Middle frontal gyrus (tissue), 1 donor: ENCODE measurements at regions not wholly inside any gene's neighbourhood (a gene's known extent, or its start where the extent isn't known, plus 50 kb on each side); places are given as distances from the start of the nearest gene placed in this dataset.
"Not testable (repeated sequence)": the region's sequence is repeated elsewhere in the genome, so short reads cannot be mapped to it uniquely, and the experiment has no call there.

ENCODE experiments used
- DNase-seq: peaks from one replicate; pipeline ENCODE4 v3.0.0-alpha.2; 2015; ENCODE audit warnings: low spot score; ENCODE audit errors: extremely low spot score

DNA sequence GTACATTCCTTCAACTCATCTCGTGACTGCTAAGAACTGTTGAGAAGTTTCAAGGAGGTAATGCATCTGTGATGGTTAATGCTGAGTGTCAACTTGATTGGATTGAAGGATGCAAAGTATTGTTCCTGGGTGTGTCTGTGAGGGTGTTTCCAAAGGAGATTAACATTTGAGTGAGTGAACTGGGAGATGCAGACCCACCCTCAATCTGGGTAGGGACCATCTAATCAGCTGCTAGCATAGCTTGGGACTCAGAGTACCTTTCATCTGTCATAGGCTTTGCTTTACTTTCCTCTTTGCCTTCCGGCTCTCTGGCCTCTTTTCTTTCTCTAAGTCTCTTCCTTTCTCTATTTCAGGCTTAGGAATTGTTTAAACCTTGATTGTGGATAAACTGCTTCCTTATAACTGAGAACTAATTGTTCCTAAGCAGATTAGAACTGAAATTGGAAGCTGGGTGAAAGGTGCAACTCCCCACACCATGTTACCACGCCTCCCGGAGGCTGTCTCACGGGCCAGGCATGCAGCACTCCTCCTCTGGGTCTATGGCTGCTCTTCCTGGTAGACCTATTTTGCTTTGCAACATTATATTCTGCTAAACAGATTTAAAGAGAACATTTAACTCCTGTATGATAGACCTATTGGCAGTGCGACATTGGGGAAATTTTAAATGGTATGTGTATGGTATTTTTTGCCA lies 298.2 kb downstream of the CCSER2 start:
- DNase-seq, result no peak

- no peak for DNase-seq
These were observed 304.5 kb downstream of the CCSER2 start for GRCh38 chr10:84632866-84633265.

DNA sequence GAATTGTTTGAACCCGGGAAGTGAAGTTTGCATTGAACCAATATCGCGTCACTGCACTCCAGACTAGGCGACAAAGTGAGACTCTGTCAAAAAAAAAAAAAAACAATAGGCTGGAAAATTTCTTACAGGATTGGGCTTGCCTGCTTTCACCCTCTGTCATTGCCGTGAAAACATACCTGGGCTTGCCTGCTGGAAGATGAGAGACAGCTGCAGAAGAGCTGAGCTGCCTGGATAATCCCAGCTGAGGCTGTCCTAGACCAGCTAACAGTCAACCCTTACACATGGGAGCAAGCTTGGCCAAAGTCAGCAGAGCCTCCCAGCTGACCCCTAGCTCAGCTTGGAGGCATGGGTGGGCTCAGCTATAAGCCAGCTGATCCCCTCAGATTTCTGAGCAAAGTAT lies 306.2 kb downstream of the CCSER2 start:
- no peak for DNase-seq

GRCh38 chr10:84650628-84651027 lies 322.2 kb downstream of the CCSER2 start:
- not testable (repeated sequence) for DNase-seq

GRCh38 chr10:84654671-84655070 lies 326.3 kb downstream of the CCSER2 start:
- DNase-seq, result no peak

DNA sequence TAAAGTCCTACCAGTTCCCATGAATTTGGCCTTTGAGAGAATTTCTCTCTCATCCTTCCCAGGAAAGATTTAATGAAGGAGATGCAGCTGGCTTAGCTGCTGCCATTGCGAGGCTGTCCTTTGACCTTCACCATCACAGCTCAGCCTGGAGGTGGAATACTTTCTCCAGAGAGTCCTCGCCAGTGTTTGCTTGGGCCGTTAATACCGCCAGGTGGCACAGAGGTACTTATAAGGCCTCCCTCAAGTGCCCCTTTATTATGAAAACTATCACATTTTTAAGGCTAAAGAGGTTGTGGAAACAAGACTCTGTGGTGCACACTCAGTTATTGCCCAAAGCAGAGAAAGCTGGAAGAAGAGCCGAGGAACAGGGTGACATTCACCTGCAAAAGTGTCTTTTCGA lies 330.6 kb downstream of the CCSER2 start:
- no peak for DNase-seq

DNA sequence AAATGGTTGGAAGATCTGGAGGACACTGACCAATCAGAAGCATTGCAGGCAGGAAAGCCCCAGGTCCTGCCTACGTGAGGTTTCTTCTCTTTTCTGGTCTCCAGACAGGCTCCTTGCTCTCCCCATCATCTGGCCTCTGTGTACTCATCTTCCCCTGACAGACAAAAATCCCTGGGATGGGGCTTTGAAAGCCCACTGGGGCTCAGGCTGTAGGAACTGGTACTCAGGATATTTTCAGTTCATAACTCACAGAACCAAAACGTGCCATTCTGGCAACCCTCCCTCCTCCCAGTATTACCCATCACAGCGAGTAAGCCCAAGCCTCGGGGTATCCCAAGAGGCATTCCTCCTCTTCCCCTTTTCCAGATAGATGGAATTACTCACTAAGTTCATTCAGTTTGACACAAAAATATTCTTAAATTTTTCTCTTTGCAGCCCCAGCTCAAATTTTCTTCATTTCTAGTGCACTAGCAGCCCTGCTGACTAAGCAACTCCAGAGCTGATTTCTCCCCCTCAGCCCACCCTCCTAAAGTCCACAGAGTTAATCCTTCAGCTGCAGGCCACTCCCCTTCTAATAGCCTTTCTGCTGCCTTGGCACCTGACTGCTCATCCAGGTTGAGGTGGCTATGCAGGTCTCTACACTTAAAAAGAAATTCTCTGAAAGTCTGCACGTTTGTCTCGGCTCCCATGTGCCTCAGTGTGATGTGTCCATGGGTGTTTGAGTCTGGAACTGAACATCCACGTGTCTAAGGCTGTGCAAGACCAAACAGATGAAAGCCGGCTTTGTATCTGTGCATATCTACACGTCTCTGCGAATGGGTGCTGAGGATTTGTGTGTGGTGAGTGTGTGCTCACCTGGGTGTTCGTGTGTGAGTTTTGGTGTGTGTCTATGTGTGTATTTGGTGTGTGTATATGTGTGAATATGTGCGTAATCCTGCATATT lies 331.4 kb downstream of the CCSER2 start:
- DNase-seq, result no peak

- DNase-seq, result no peak
These were observed 332.2 kb downstream of the CCSER2 start for GRCh38 chr10:84660450-84661159.

DNA sequence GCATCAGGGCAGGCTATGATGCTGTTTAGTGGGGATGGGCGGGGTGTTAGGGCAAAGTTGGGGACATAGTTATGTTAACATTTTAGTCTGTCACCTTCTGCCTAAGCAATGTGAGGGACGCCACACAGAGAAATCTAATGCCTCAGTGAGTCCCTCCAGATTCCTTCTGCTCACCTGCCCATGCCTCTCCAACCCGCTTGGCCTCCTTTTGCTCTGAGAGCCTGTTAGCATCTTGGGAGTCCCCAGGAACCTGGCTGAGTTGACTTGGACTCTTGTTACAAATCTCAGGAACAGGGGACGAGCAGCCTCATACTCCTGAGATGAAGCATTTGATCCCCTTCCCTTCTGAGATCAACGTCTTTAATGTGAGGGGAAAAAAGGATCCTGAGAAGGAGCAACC lies 336.8 kb downstream of the CCSER2 start:
- no peak for DNase-seq

DNA sequence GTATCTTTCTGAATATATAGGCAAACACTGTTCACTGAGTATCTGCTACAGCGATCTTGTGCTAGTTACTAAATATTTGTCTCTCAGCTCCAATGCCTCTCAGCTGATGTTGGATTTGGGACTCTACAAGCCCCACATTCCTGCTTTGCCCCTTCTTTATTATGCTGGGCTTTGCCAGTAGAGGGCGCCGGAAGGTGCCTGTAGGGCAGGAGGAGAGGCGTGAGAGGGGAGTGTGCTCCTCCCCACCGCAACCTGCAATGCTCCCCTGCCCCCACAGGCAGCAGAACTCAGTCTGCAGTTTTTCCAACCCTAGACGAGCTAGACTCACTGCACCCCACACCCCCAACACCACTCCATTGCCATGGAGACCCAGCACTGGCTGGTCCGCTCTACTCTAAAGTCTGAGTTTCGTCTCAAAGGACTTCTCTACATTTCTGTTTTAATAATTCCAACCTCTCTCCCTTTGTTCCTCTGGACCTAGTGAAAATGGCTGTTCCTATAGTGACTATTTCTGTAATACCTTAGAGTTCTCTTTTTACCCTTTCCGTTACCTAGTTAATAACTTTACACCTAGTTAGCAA lies 337.6 kb downstream of the CCSER2 start:
- DNase-seq, result no peak

- no peak for DNase-seq
These were observed 339.9 kb downstream of the CCSER2 start for GRCh38 chr10:84668186-84668763.

DNA sequence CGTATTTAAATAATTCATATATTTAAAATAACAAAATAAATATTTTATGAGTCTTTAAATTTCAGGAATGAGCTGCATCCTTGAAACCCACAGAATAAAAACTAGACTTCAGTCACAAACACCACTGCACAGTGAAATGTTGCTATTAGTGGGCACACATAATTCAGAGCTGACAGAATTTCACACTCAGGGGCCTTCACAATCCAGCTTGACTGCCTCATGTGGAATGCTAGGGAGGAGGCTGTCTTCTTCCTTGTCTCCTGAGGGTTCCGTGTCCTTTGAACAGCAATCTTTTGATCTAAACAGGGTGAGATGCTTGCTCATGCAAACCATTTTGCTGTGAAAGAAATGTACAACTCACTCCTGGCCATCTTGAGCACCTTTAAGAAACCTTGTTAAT lies 346.7 kb downstream of the CCSER2 start:
- DNase-seq, result no peak

- DNase-seq, result no peak
These were observed 348.1 kb downstream of the CCSER2 start for GRCh38 chr10:84676536-84676935.

DNA sequence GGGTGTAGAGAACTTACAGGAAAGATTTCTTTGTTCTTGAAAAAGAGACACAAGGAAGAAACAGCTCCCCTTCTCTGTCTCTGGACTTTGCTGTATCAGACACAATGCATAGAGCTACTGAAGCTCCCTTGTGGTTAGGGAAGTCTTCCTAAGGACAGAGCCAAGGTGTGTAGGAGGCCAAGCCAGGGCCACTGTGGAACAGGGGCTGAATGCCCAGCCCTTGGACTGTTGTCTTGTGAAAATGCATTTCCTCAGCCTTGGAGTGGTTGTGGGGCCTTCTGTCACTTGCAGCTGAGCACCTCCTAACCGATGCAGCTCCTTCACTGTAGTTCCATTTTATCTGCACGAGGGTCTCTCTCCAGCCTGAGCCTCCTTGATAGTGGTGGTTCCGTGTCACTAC lies 353.4 kb downstream of the CCSER2 start:
- DNase-seq, result no peak

DNA sequence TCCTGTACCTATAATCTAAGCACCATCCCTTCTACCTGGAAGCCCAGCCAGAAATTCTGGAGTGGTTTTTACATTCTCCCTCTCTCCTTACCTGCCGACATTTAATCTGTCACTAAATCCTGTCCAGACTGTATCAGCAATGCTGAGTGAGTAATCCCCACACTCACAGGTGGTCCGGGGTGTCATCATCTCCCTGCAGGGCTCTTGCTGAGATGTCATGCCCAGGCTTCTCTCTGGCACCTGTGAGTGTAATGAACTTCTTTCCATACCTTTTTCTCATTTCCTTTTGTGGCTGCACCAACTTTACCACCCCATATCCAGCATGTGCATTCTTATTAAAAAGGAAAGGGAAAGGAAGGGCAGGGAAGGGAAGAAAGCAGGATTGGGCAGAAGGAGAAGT lies 355.2 kb downstream of the CCSER2 start:
- no peak for DNase-seq

GRCh38 chr10:84683980-84684740 lies 355.8 kb downstream of the CCSER2 start:
- DNase-seq, result no peak

- no peak for DNase-seq
These were observed 356.8 kb downstream of the CCSER2 start for GRCh38 chr10:84685047-84685660.

GRCh38 chr10:84693006-84693405 lies 364.6 kb downstream of the CCSER2 start:
- no peak for DNase-seq

DNA sequence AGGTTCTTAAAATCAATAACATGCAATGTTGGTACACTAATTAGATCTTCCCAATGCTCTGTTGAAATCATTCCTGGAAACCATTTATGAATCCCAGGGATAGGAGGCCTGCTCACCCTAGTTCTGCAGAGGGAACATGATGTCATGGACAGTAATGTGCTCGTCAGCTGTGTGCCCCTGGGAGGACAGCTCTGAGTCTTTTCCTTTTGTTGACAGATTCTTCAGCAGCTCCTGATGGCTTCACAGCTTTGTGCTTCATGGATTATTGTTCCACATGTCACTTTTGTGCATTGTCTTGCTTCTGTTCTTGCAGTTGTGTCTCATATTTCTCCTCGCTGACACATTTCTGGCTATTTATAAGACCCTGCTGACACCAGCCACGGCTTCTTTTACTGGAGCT lies 367.5 kb downstream of the CCSER2 start:
- DNase-seq, result no peak

DNA sequence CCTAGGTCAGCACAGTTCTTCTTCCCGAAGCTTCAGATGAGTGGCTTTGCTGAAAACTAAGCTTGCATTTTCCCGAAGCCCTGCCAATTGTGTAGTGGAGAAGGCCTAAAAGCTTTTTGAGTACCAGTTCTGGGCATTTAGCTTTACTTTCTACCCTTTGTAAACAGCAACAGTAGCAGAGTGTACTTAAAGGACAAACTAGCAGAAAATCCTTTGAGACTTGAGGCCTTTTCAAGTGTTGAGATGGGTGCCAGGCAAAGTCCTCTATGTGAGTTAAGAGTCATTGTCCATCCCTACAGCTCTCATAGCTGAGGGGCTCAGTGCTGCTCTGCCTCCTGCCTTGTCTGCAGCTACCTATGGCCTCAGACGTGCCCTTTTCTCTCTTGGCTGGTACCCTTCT lies 368.2 kb downstream of the CCSER2 start:
- no peak for DNase-seq
